Cardiac muscle cell (in vitro differentiated cells and primary cell): ENCODE measurements at regions not wholly inside any gene's neighbourhood (a gene's known extent, or its start where the extent isn't known, plus 50 kb on each side); places are given as distances from the start of the nearest gene placed in this dataset.

ENCODE experiments used
- DNase-seq, 2 donors: peaks; one replicate each; pipeline versions ENCODE4 v3.0.0 to v3.0.0-alpha.2; 2010 to 2017; ENCODE audit warnings: low read depth in 1 of 2, low spot score in 1 of 2
- H3K27ac ChIP-seq: fragments of 200-600 bp; sonication (generic); 2 replicates; pipeline ENCODE4 v1.5.1; 2016
- H3K27me3 ChIP-seq: fragments of 200-600 bp; sonication (generic); 2 replicates; pipeline ENCODE4 v1.6.0; 2016; ENCODE audit warnings: control low read depth
- H3K36me3 ChIP-seq: fragments of 200-600 bp; sonication (generic); 2 replicates; pipeline ENCODE4 v1.5.1; 2016; ENCODE audit warnings: control low read depth
- H3K4me1 ChIP-seq: fragments of 200-600 bp; sonication (generic); 2 replicates; pipeline ENCODE4 v1.8.1; 2017; ENCODE audit warnings: low read depth, mild to moderate bottlenecking, mixed run types
- H3K4me3 ChIP-seq: fragments of 200-600 bp; sonication (generic); 2 replicates; pipeline ENCODE4 v1.5.1; 2016; ENCODE audit warnings: mild to moderate bottlenecking
- H3K9me3 ChIP-seq: fragments of 200-600 bp; sonication (generic); 2 replicates; pipeline ENCODE4 v1.5.1; 2017; ENCODE audit warnings: low read depth, mild to moderate bottlenecking, control low read depth
- CTCF ChIP-seq: IDR thresholded peaks from 2 replicates; pipeline ENCODE4 v1.5.1; 2012; ENCODE audit warnings: low read depth, mild to moderate bottlenecking, low read length

GRCh38 chr3:89699229-89699628 is 591.8 kb downstream of the EPHA3 start:
- Histone ChIP-seq H3K27ac (no peak overlapping the region), H3K4me1 (no peaks in the 10 kb centered on the region), H3K36me3 (no peaks in the 10 kb centered on the region), H3K4me3 (no peak overlapping the region), H3K27me3 (no peaks in the 10 kb centered on the region), H3K9me3 (no peaks in the 10 kb centered on the region)
- TF ChIP-seq CTCF = no peak
- DNase-seq = no peak

GRCh38 chr3:89699771-89700170 is 592.4 kb downstream of the EPHA3 start:
- Histone ChIP-seq H3K4me3 (no peak overlapping the region), H3K4me1 (no peaks in the 10 kb centered on the region), H3K27ac (no peak overlapping the region), H3K9me3 (no peaks in the 10 kb centered on the region), H3K36me3 (no peaks in the 10 kb centered on the region), H3K27me3 (no peaks in the 10 kb centered on the region)
- TF ChIP-seq CTCF = no peak
- no peak for DNase-seq

GRCh38 chr3:89702404-89702803 is 595.0 kb downstream of the EPHA3 start:
- no peaks in the 10 kb centered on the region for H3K36me3 ChIP-seq
- H3K4me1 ChIP-seq = no peaks in the 10 kb centered on the region
- no peak overlapping the region for H3K4me3 ChIP-seq
- H3K27me3 ChIP-seq = no peaks in the 10 kb centered on the region
- no peak for DNase-seq
- no peak for TF ChIP-seq CTCF
- H3K27ac ChIP-seq = no peak overlapping the region
- no peaks in the 10 kb centered on the region for H3K9me3 ChIP-seq

GRCh38 chr3:89713196-89713595 is 605.8 kb downstream of the EPHA3 start:
- Histone ChIP-seq H3K27me3 (no peaks in the 10 kb centered on the region), H3K36me3 (no peaks in the 10 kb centered on the region), H3K9me3 (no peaks in the 10 kb centered on the region), H3K27ac (no peak overlapping the region), H3K4me1 (no peaks in the 10 kb centered on the region), H3K4me3 (no peak overlapping the region)
- no peak for TF ChIP-seq CTCF
- DNase-seq = no peak

- no peaks in the 10 kb centered on the region for H3K27me3 ChIP-seq
- no peaks in the 10 kb centered on the region for H3K36me3 ChIP-seq
- DNase-seq = no peak
- no peak overlapping the region for H3K4me3 ChIP-seq
- H3K27ac ChIP-seq = no peak overlapping the region
- no peak for TF ChIP-seq CTCF
- no peaks in the 10 kb centered on the region for H3K9me3 ChIP-seq
- no peaks in the 10 kb centered on the region for H3K4me1 ChIP-seq
Measured at GRCh38 chr3:89714237-89714636, 606.8 kb downstream of the EPHA3 start.
